ENCODE measurements at regions not wholly inside any gene's neighbourhood (a gene's known extent, or its start where the extent isn't known, plus 50 kb on each side); places are given as distances from the start of the nearest gene placed in this dataset.
"Not testable (repeated sequence)": the region's sequence is repeated elsewhere in the genome, so short reads cannot be mapped to it uniquely, and the experiment has no call there.

GRCh38 chr12:13523536-13524307 is 327.2 kb downstream of the EMP1 start:
- TF ChIP-seq CTCF (IDR thresholded peaks at IDR 0.05; ENCODE audit: extremely low read depth, missing control alignments) = no peak
- no peak for DNase-seq (ENCODE audit: low spot score)

- not testable (repeated sequence) for DNase-seq (ENCODE audit: low spot score)
Measured at GRCh38 chr12:13518034-13518433, 321.5 kb downstream of the EMP1 start.

GRCh38 chr12:13509740-13510139 is 313.2 kb downstream of the EMP1 start:
- DNase-seq (ENCODE audit: low spot score) = no peak
- TF ChIP-seq CTCF (IDR thresholded peaks at IDR 0.05; ENCODE audit: extremely low read depth, missing control alignments) = no peak

GRCh38 chr12:13505636-13506035 is 309.1 kb downstream of the EMP1 start:
- DNase-seq (ENCODE audit: low spot score) = no peak
- TF ChIP-seq CTCF (IDR thresholded peaks at IDR 0.05; ENCODE audit: extremely low read depth, missing control alignments) = no peak

GRCh38 chr12:13505224-13505623 is 308.7 kb downstream of the EMP1 start:
- TF ChIP-seq CTCF (IDR thresholded peaks at IDR 0.05; ENCODE audit: extremely low read depth, missing control alignments) = no peak
- DNase-seq (ENCODE audit: low spot score) = no peak

- no peak for TF ChIP-seq CTCF (IDR thresholded peaks at IDR 0.05; ENCODE audit: extremely low read depth, missing control alignments)
- no peak for DNase-seq (ENCODE audit: low spot score)
Measured at GRCh38 chr12:13504736-13505135, 308.2 kb downstream of the EMP1 start.

- DNase-seq (ENCODE audit: low spot score) = no peak
Measured at GRCh38 chr12:13504074-13504473, 307.5 kb downstream of the EMP1 start.

More at GRCh38 chr12:13504074-13504473, 307.5 kb downstream of the EMP1 start:
- no peak for TF ChIP-seq CTCF (IDR thresholded peaks at IDR 0.05; ENCODE audit: extremely low read depth, missing control alignments)
